ENCODE measurements at regions not wholly inside any gene's neighbourhood (a gene's known extent, or its start where the extent isn't known, plus 50 kb on each side); places are given as distances from the start of the nearest gene placed in this dataset.

DNA sequence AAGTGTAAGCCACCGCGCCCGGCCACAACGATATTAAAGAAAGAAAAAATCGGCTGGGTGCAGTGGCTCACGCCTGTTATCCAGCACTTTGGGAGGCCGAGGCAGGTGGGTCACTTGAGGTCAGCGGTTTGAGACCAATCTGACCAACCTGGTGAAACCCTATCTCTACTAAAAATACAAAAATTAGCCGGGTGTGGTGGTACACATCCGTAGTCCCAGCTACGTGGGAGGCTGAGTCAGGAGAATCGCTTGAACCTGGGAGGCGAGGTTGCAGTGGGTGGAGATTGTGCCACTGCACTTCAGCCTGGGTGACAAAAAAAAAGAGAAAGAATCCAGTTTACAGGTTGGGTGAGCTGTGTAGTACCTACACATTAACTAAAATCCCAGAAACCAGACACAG, 99.9 kb upstream of the CACNA1A start:
- DNase-seq (ENCODE audit: low read depth) = no peak

GRCh38 chr19:13604902-13605586, 98.8 kb upstream of the CACNA1A start:
- no peak for DNase-seq (ENCODE audit: low read depth)

DNA sequence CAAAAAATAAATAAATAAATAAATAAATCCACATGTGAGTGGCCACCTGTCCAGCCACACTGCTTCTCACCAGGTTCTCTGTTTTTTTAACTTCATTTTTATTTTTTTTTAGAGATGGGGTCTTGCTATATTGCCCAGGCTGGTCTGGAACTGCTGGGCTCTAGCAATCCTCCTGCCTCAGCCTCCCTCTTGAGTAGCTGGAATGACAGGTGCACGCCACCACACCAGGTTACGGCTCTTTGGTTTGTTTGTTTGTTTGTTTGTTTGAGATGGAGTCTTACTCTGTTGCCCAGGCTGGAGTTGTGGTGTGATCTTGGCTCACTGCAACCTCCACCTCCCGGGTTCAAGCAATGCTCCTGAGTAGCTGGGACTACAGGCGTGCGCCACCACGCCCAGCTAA, 94.5 kb upstream of the CACNA1A start:
- no peak for DNase-seq (ENCODE audit: low read depth)

DNA sequence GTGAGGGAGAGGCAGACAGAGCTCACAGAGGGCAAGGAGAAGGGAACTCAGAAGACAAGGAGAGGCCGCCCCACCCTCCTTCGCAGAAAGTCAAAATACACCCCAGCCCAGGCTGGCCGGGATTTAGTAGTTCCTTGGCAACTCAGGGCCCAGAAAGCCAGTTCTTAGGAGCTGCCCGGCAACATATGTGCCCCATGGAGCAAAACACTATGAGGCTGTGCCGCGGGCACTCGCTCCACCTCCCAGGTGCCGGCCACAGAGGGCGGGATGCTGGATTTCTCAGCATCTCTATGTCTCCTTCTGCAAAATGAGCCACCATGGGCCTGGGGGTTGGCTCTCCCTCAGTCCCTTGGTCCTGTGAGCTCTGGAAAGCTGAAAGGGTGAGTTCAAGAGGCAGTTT, 93.8 kb upstream of the CACNA1A start:
- no peak for DNase-seq (ENCODE audit: low read depth)

DNA sequence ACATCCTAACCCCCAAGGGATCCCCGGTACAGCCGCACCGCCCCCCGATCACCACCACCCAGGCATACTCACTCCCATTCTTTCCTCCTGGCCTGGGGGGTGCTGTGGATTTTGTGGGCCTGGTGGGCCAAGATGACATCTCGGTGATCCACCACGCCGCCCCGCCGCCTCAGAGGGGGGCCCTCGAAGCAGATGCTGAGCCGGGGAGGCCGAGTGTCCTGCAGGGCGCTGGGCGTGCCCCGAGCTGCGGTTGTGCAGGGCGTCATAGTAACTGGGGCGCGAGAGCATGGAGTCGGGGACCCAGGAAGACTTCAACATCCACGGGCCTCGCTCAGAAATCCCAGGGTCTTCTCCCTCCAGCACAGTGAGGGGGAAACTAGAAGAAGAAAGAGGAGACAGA, 93.4 kb upstream of the CACNA1A start:
- DNase-seq (ENCODE audit: low read depth) = no peak

DNA sequence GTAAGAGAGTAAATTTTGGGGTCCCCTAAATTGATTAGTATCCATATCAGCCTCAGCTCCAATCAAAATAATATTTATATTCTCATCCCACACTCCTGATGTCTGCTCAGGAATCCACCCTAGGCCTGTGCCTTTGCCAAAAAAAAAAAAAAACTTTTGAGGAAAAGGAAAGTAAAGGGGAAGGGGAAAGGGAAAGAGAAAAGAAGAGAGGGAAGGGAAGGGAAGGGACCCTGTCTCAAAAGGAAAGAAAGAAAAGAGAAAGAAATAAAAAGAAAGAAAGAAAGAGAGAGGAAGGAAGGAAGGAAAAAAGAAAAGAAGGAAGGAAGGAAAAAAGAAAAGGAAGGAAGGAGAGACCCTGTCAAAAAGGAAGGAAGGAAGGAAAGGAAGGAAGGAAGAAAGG, 91.8 kb upstream of the CACNA1A start:
- no peak for DNase-seq (ENCODE audit: low read depth)

DNA sequence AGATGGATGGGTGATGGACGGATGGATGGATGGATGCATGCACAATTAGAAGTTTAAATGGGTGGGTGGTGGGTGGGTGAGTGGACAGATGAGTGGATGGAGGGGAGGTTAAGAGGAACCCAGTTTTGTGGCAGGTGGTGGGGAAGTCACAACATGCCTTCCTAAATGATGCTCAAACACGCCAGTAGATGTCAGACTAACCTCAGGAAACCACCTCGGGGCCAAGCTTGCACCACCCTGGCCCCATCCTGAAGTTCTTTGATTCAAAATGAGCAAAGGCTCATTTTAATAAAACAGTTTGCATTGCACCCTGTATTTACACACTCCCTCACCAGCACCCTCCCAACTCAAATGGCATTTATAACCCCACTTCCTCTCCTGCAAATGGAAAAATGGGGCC, 91.4 kb upstream of the CACNA1A start:
- DNase-seq (ENCODE audit: low read depth) = peak; percentile 75

- peak; percentile 60 for DNase-seq (ENCODE audit: low read depth)
Measured at GRCh38 chr19:13588957-13589833, 82.9 kb upstream of the CACNA1A start.

DNA sequence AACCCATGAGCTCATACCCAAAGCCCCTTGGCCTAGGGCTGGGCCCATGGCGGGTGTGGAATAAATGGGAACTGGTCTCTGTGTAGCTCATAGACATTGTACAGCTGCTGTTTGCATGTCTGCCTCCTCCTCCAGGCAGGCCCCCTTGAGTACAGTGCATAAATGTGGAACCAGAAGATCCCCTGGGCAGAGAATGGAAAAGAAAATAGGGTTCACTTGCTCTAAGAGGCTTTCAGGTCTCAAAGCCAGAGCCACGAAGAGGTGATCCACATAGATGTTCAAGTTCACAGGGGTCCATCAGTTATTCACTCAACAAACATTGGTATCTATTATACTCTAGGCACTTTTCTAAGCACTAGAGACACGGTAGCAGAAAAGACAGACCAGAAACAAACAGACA, 79.2 kb upstream of the CACNA1A start:
- DNase-seq (ENCODE audit: low read depth) = no peak

DNA sequence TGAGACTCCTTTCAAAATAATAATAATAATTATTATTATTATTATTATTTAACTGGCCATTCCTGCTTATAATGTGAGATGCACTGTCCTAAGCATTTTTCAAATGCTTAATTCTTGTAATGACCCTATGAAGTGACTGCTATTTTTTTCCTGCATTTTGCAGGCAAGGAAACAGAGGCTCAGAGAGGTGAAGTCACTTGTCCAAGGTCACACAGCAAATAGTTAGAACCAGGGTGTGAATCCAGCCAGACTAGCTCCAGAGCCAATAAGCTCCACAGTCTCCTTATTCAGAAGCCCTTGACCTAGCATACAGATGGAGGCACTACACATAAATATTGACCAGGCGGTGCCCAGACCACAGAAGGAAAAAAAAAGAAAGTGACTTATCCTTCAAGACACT, 77.5 kb upstream of the CACNA1A start:
- no peak for DNase-seq (ENCODE audit: low read depth)

DNA sequence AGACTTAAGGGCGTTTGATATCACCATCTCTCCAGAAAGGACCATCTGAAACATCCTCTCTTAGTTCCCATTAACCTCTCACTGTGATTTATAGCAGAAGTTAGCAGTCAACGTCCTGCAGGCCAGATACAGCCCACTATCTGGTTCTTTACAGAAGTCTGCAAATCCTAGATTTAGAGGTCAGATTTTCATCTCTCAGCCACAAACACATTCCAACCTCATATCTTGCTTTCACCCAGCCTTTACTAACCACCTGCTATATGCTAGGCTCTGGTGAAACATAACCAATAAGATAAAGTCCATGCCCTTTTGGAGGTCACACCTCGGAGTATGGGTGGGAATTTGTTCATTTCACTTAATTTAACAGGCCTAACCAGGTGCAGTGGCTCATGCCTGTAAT, 76.8 kb upstream of the CACNA1A start:
- no peak for DNase-seq (ENCODE audit: low read depth)

GRCh38 chr19:13581576-13581975, 75.3 kb upstream of the CACNA1A start:
- DNase-seq (ENCODE audit: low read depth) = no peak

- peak; percentile 34 for DNase-seq (ENCODE audit: low read depth)
Measured at GRCh38 chr19:13579388-13580060, 73.2 kb upstream of the CACNA1A start.

GRCh38 chr19:13576726-13577125, 70.4 kb upstream of the CACNA1A start:
- no peak for DNase-seq (ENCODE audit: low read depth)

- no peak for DNase-seq (ENCODE audit: low read depth)
Measured at GRCh38 chr19:13574933-13575332, 68.7 kb upstream of the CACNA1A start.

GRCh38 chr19:13573056-13573667, 66.9 kb upstream of the CACNA1A start:
- no peak for DNase-seq (ENCODE audit: low read depth)

GRCh38 chr19:13561461-13561860, 55.2 kb upstream of the CACNA1A start:
- no peak for DNase-seq (ENCODE audit: low read depth)

DNA sequence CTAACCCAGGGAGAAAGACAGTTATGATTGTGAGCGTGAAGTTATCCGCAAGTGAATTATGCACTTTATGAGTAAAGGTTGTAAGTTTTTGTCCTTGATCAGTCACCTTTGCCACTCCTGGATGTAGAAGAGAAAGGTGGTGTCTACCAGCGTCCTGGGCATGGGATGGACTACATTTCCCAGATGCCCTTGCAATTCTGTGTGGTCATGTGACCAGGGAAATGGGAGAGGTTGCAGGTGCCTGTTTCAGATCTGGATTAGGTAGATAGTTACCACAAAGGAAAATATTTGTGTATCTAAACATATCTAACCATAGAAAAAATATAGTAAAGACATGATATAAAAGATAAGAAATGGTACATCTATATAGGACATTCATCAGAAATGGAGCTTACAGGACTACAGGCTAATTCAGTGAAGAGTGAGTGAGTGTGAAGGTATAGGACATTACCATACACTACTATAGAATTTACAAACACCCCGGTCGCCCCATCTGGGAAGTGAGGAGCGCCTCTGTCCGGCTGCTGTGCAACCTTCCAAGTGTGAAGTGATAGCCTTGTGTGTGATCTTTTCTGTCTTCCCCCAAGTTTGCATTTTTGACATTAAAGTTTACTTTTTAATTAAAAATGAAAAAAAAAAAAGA, 51.6 kb upstream of the CACNA1A start:
- DNase-seq (ENCODE audit: low read depth) = no peak

DNA sequence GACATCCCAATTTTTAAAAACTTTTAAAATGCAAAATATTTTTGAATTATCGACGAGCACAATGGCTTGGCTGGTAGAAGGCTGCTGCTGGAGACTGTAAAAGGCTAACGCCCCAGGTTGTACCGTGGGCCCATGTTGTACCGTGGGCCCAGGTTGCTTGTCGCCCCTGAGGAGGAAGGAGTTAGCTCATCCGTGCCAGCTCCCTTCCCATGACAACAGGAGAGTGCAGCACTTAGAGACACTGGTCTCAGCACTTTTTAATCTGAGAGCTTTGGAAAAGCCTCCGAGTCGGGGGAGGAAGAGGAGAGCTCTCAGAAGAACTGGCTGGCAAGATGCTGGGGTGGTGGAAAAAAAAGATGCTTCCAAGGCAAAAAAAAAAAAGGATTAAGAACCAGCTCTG, 50.3 kb upstream of the CACNA1A start:
- no peak for DNase-seq (ENCODE audit: low read depth)
